HG03558 (cell line): ENCODE measurements at regions not wholly inside any gene's neighbourhood (a gene's known extent, or its start where the extent isn't known, plus 50 kb on each side); places are given as distances from the start of the nearest gene placed in this dataset.
"Not testable (repeated sequence)": the region's sequence is repeated elsewhere in the genome, so short reads cannot be mapped to it uniquely, and the experiment has no call there.

Source experiments
- ATAC-seq: cut with Tn5 transposase; IDR thresholded peaks from one replicate; pipeline ENCODE4 v1.9.1; 2021; ENCODE audit warnings: moderate number of reproducible peaks; ENCODE audit not compliant: unreplicated experiment; ENCODE audit errors: extremely low read depth

GRCh38 chr10:38355911-38356526 lies 261.9 kb downstream of the ZNF37A start:
- peak; percentile 97 for ATAC-seq

GRCh38 chr10:38356527-38356926 lies 262.4 kb downstream of the ZNF37A start:
- ATAC-seq = peak; percentile 2

- not testable (repeated sequence) for ATAC-seq
Observed at GRCh38 chr10:38362514-38362913, 268.4 kb downstream of the ZNF37A start.

- ATAC-seq = not testable (repeated sequence)
Observed at GRCh38 chr10:38364073-38364472, 269.9 kb downstream of the ZNF37A start.

- peak; percentile 77 for ATAC-seq
Observed at GRCh38 chr10:38365917-38366316, 271.8 kb downstream of the ZNF37A start.

- not testable (repeated sequence) for ATAC-seq
Observed at GRCh38 chr10:38383800-38384199, 289.7 kb downstream of the ZNF37A start.

GRCh38 chr10:38386869-38387268 lies 292.7 kb downstream of the ZNF37A start:
- ATAC-seq = not testable (repeated sequence)

GRCh38 chr10:38390725-38391124 lies 296.6 kb downstream of the ZNF37A start:
- not testable (repeated sequence) for ATAC-seq

- not testable (repeated sequence) for ATAC-seq
Observed at GRCh38 chr10:38395465-38395864, 301.3 kb downstream of the ZNF37A start.

GRCh38 chr10:38396178-38396954 lies 302.2 kb downstream of the ZNF37A start:
- ATAC-seq = not testable (repeated sequence)

- not testable (repeated sequence) for ATAC-seq
Observed at GRCh38 chr10:38401565-38401964, 307.4 kb downstream of the ZNF37A start.

- ATAC-seq = peak; percentile 98
Observed at GRCh38 chr10:38402442-38403346, 308.6 kb downstream of the ZNF37A start.

- not testable (repeated sequence) for ATAC-seq
Observed at GRCh38 chr10:38403347-38404117, 309.4 kb downstream of the ZNF37A start.

GRCh38 chr10:38423634-38424033 lies 329.5 kb downstream of the ZNF37A start:
- ATAC-seq = not testable (repeated sequence)

- ATAC-seq = not testable (repeated sequence)
Observed at GRCh38 chr10:38430242-38430641, 336.1 kb downstream of the ZNF37A start.

GRCh38 chr10:38437359-38437758 lies 343.2 kb downstream of the ZNF37A start:
- not testable (repeated sequence) for ATAC-seq

GRCh38 chr10:38448614-38449355 lies 354.6 kb downstream of the ZNF37A start:
- not testable (repeated sequence) for ATAC-seq

- ATAC-seq = not testable (repeated sequence)
Observed at GRCh38 chr10:38449618-38450017, 355.5 kb downstream of the ZNF37A start.
